Endothelial cell (in vitro differentiated cells): ENCODE measurements at regions not wholly inside any gene's neighbourhood (a gene's known extent, or its start where the extent isn't known, plus 50 kb on each side); places are given as distances from the start of the nearest gene placed in this dataset.

ENCODE experiments used
- DNase-seq: peaks from one replicate; pipeline ENCODE4 v3.0.0; 2021; ENCODE audit warnings: low spot score
- H3K27ac Mint-ChIP-seq: one replicate; pipeline ENCODE4 v1.8.0; 2021; ENCODE audit warnings: mixed read lengths, inconsistent platforms; ENCODE audit not compliant: unreplicated experiment
- H3K27me3 Mint-ChIP-seq: one replicate; pipeline ENCODE4 v1.8.0; 2021; ENCODE audit warnings: mild to moderate bottlenecking, moderate library complexity, mixed read lengths, inconsistent platforms; ENCODE audit not compliant: unreplicated experiment
- H3K36me3 Mint-ChIP-seq: one replicate; pipeline ENCODE4 v1.8.0; 2021; ENCODE audit warnings: mild to moderate bottlenecking, low read depth, mixed read lengths, inconsistent platforms; ENCODE audit not compliant: unreplicated experiment
- H3K4me1 Mint-ChIP-seq: one replicate; pipeline ENCODE4 v1.8.0; 2021; ENCODE audit warnings: mild to moderate bottlenecking, mixed read lengths, inconsistent platforms; ENCODE audit not compliant: unreplicated experiment
- H3K4me3 Mint-ChIP-seq: one replicate; pipeline ENCODE4 v1.8.0; 2021; ENCODE audit warnings: mild to moderate bottlenecking, mixed read lengths, inconsistent platforms; ENCODE audit not compliant: unreplicated experiment
- H3K9me3 Mint-ChIP-seq: one replicate; pipeline ENCODE4 v1.8.0; 2021; ENCODE audit warnings: mixed read lengths, inconsistent platforms; ENCODE audit not compliant: unreplicated experiment
- CTCF ChIP-seq: fragments of 200-600 bp; sonication (generic); IDR thresholded peaks from one replicate; pipeline ENCODE4 v1.5.0; 2021; ENCODE audit warnings: antibody characterized with exemption; ENCODE audit not compliant: unreplicated experiment

DNA sequence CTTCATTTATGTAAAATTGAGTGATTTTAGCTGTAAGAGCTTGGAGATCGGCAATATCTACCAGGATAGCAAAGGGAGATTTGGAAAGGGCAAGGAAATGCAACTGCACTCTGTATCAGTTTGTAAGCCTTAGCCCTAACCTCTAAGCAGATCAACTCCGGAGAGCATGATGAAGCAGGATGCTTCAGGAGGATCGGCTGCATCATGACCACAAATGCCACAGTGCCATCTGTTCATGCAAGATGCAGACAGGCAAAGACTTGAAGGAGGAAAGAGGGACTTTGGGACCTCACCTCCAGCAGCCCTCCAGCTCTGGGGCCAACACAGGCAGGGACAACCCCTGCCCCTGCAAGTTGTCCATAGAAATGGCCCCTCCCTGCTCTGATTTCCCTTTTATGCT, 377.6 kb upstream of the GATB start:
- DNase-seq = no peak
- Mint-ChIP-seq H3K4me3 (no peak overlapping the region), H3K27me3 (peaks cover 1% of the 10 kb centered on the region), H3K36me3 (peaks cover 3% of the 10 kb centered on the region), H3K4me1 (peaks cover 3% of the 10 kb centered on the region), H3K9me3 (no peaks in the 10 kb centered on the region), H3K27ac (no peak overlapping the region)
- TF ChIP-seq CTCF = no peak

- Mint-ChIP-seq H3K27me3 (peaks cover 1% of the 10 kb centered on the region), H3K36me3 (no peaks in the 10 kb centered on the region), H3K4me1 (peaks cover 8% of the 10 kb centered on the region), H3K9me3 (no peaks in the 10 kb centered on the region), H3K27ac (no peak overlapping the region), H3K4me3 (no peak overlapping the region)
- TF ChIP-seq CTCF = no peak
- no peak for DNase-seq
These were observed 372.0 kb upstream of the GATB start for GRCh38 chr4:152132776-152133175.

DNA sequence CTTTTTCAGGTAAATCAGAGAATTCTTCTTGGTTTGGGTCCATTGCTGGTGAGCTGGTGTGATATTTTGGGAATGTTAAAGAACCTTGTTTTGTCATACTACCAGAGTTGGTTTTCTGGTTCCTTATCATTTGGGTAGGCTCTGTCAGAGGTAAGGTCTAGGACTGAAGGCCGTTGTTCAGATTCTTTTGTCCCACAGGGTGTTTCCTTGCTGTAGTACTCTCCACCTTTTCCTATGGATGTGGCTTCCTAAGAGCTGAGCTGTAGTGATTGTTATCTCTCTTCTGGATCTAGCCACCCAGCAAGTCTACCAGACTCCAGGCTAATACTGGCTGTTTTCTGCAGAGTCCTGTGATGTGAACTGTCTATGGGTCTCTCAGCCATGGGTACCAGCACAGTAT, 367.5 kb upstream of the GATB start:
- no peak overlapping the region for H3K4me3 Mint-ChIP-seq
- H3K36me3 Mint-ChIP-seq = no peaks in the 10 kb centered on the region
- DNase-seq = no peak
- H3K9me3 Mint-ChIP-seq = no peaks in the 10 kb centered on the region
- no peak overlapping the region for H3K27ac Mint-ChIP-seq
- no peaks in the 10 kb centered on the region for H3K27me3 Mint-ChIP-seq
- no peak for TF ChIP-seq CTCF
- H3K4me1 Mint-ChIP-seq = peaks cover 4% of the 10 kb centered on the region

GRCh38 chr4:152126238-152126637, 365.4 kb upstream of the GATB start:
- H3K4me1 Mint-ChIP-seq = peaks cover 4% of the 10 kb centered on the region
- no peak overlapping the region for H3K4me3 Mint-ChIP-seq
- TF ChIP-seq CTCF = no peak
- H3K9me3 Mint-ChIP-seq = no peaks in the 10 kb centered on the region
- H3K36me3 Mint-ChIP-seq = no peaks in the 10 kb centered on the region
- H3K27me3 Mint-ChIP-seq = no peaks in the 10 kb centered on the region
- no peak overlapping the region for H3K27ac Mint-ChIP-seq
- no peak for DNase-seq

DNA sequence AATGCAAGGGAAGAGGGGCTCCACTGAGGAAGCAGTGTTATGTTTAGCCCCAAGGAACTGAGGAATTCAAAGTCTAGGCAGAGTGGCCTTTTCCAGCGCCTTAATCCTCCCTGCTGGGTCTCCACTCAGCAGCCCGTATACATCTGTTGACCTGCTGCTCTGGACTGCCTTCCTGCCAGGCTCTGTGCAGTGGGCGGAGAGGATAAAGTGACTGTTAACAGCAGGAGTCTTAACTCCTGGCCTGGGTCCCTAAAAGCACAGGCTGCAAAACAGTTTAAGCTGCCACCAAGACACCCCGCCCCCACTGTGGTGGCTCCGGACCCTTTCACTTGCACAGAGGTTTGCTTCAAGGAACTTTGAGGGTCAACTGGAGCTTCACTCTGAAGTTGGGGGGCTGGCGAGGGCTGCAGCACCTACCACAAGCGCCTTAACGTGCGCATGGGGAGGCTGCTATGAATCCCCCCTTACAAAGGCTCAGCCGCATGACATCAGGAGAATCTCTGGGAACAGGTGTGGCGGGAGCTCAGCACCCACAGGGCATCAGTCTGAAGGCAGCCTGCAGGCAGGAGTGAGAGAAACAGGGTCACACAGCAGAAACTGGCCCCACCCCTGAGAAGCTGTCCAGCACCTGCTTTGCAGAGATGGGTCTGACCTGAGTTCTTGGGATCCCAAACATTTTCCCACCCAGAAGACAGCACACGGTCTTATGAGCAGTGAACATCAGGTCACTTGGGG, 358.2 kb upstream of the GATB start:
- H3K4me3 Mint-ChIP-seq = no peak overlapping the region
- DNase-seq = no peak
- no peaks in the 10 kb centered on the region for H3K9me3 Mint-ChIP-seq
- TF ChIP-seq CTCF = no peak
- peaks cover 8% of the 10 kb centered on the region for H3K27me3 Mint-ChIP-seq
- no peak overlapping the region for H3K27ac Mint-ChIP-seq
- peaks cover 32% of the 10 kb centered on the region for H3K4me1 Mint-ChIP-seq
- no peaks in the 10 kb centered on the region for H3K36me3 Mint-ChIP-seq
